GM23338 (cell line): ENCODE measurements at regions not wholly inside any gene's neighbourhood (a gene's known extent, or its start where the extent isn't known, plus 50 kb on each side); places are given as distances from the start of the nearest gene placed in this dataset.

Experiments used
- ATAC-seq: fragments of 200-7000 bp; cut with Tn5 transposase; 3 replicates; pipeline ENCODE4 v1.9.1; 2020
- DNase-seq: peaks from one replicate; pipeline ENCODE4 v3.0.0-alpha.2; 2015; ENCODE audit warnings: low spot score
- H2AFZ ChIP-seq: fragments of 200-600 bp; sonication (generic); 2 replicates; pipeline ENCODE4 v1.8.0; 2016; ENCODE audit warnings: antibody characterized with exemption, mild to moderate bottlenecking, moderate library complexity
- H3F3A ChIP-seq: fragments of 200-600 bp; sonication (generic); replicated peaks from 2 replicates; pipeline ENCODE4 v1.8.0; 2017; ENCODE audit warnings: antibody characterized with exemption, mixed run types, low read depth
- H3K27ac ChIP-seq: fragments of 200-600 bp; sonication (generic); 2 replicates; pipeline ENCODE4 v1.6.1; 2016; ENCODE audit warnings: low read depth
- H3K27me3 ChIP-seq: fragments of 200-600 bp; sonication (generic); 2 replicates; pipeline ENCODE4 v1.8.0; 2016; ENCODE audit warnings: mild to moderate bottlenecking, mixed run types, moderate library complexity; ENCODE audit not compliant: insufficient read depth
- H3K36me3 ChIP-seq: fragments of 200-600 bp; sonication (generic); 2 replicates; pipeline ENCODE4 v1.8.0; 2016; ENCODE audit warnings: mild to moderate bottlenecking; ENCODE audit not compliant: insufficient read depth
- H3K4me1 ChIP-seq: fragments of 200-600 bp; sonication (generic); 2 replicates; pipeline ENCODE4 v1.8.0; 2016; ENCODE audit warnings: mild to moderate bottlenecking, moderate library complexity; ENCODE audit not compliant: insufficient read depth
- H3K4me2 ChIP-seq: fragments of 200-600 bp; sonication (generic); 2 replicates; pipeline ENCODE4 v1.7.1; 2017; ENCODE audit warnings: mixed run types
- H3K4me3 ChIP-seq: fragments of 200-600 bp; sonication (generic); 2 replicates; pipeline ENCODE4 v1.6.1; 2016; ENCODE audit warnings: mixed run types
- H3K79me2 ChIP-seq: fragments of 200-600 bp; sonication (generic); replicated peaks from 2 replicates; pipeline ENCODE4 v1.8.0; 2017; ENCODE audit warnings: mild to moderate bottlenecking; ENCODE audit not compliant: insufficient read depth
- H3K9me2 ChIP-seq: fragments of 200-600 bp; sonication (generic); 2 replicates; pipeline ENCODE4 v1.8.0; 2017; ENCODE audit not compliant: insufficient read depth
- H4K20me1 ChIP-seq: fragments of 200-600 bp; sonication (generic); replicated peaks from 2 replicates; pipeline ENCODE4 v1.8.0; 2017; ENCODE audit warnings: mild to moderate bottlenecking; ENCODE audit not compliant: insufficient read depth
- H3K27ac Mint-ChIP-seq: 2 replicates; pipeline ENCODE4 v1.8.0; 2020; ENCODE audit warnings: inconsistent platforms, mild to moderate bottlenecking, moderate library complexity, mixed read lengths
- H3K27me3 Mint-ChIP-seq: 3 replicates; pipeline ENCODE4 v1.8.0; 2022; ENCODE audit warnings: low read depth, mild to moderate bottlenecking, moderate library complexity, mixed read lengths, inconsistent platforms; ENCODE audit not compliant: insufficient read depth, poor library complexity
- H3K36me3 Mint-ChIP-seq: 3 replicates; pipeline ENCODE4 v1.8.0; 2021; ENCODE audit warnings: low read depth, mild to moderate bottlenecking, inconsistent platforms, moderate library complexity, mixed read lengths
- H3K4me1 Mint-ChIP-seq: 3 replicates; pipeline ENCODE4 v1.8.0; 2020; ENCODE audit warnings: mild to moderate bottlenecking, inconsistent platforms, mixed read lengths
- H3K4me3 Mint-ChIP-seq: 3 replicates; pipeline ENCODE4 v1.8.0; 2021; ENCODE audit warnings: moderate library complexity, mild to moderate bottlenecking, inconsistent platforms, mixed read lengths
- H3K9me3 Mint-ChIP-seq: 3 replicates; pipeline ENCODE4 v1.8.0; 2020; ENCODE audit warnings: moderate library complexity, mild to moderate bottlenecking, inconsistent platforms, mixed read lengths
- CTCF ChIP-seq, 2 experiments: fragments of 200-600 bp in 1 of 2; sonication (generic) in 1 of 2; conservative IDR thresholded peaks; 2 replicates each; pipeline versions ENCODE4 v1.5.1 to v1.6.1; 2016 to 2017; ENCODE audit warnings: antibody characterized with exemption in 2 of 2, low read depth in 2 of 2, mild to moderate bottlenecking in 2 of 2, moderate library complexity in 1 of 2
- EZH2 ChIP-seq: fragments of 200-600 bp; sonication (generic); IDR thresholded peaks from one replicate; pipeline ENCODE4 v1.8.0; 2017; ENCODE audit warnings: antibody characterized with exemption, mild to moderate bottlenecking, low read depth; ENCODE audit not compliant: unreplicated experiment
- EZH2phosphoT487 ChIP-seq: fragments of 200-600 bp; sonication (generic); IDR thresholded peaks from one replicate; pipeline ENCODE4 v1.8.1; 2018; ENCODE audit warnings: antibody characterized with exemption; ENCODE audit not compliant: unreplicated experiment
- JUNB ChIP-seq: IDR thresholded peaks from one replicate; pipeline ENCODE4 v1.6.1; 2016; ENCODE audit warnings: antibody characterized with exemption; ENCODE audit not compliant: unreplicated experiment
- POLR2AphosphoS5 ChIP-seq: IDR thresholded peaks from 2 replicates; pipeline ENCODE4 v1.6.1; 2016; ENCODE audit warnings: antibody characterized with exemption, low read depth
- REST ChIP-seq: IDR thresholded peaks from one replicate; pipeline ENCODE4 v1.6.1; 2018; ENCODE audit warnings: antibody characterized with exemption; ENCODE audit not compliant: unreplicated experiment
- ZNF114 ChIP-seq: fragments of 250-450 bp; sonication (Bioruptor Pico); IDR thresholded peaks from 2 replicates; pipeline ENCODE4 v1.5.0; 2020; ENCODE audit warnings: mild to moderate bottlenecking, moderate library complexity
- ZNF331 ChIP-seq: fragments of 250-450 bp; sonication (Bioruptor Pico); IDR thresholded peaks from 2 replicates; pipeline ENCODE4 v1.5.0; 2020; ENCODE audit warnings: low read depth, mild to moderate bottlenecking, moderate library complexity

GRCh38 chr15:59779110-59779509, 90.0 kb upstream of the BNIP2 start (continued):
- TF ChIP-seq JUNB (no peak), EZH2phosphoT487 (no peak), ZNF331 (no peak), CTCF (conservative IDR thresholded peaks at IDR 0.05; ENCODE audit: low read depth in 2 of 2) (no peak), REST (no peak), EZH2 (no peak), POLR2AphosphoS5 (no peak), ZNF114 (CRISPR knock-in tag) (no peak)

- Histone ChIP-seq H4K20me1 (no peaks in the 10 kb centered on the region), H3K4me3 (no peak overlapping the region), H2AFZ (no peak overlapping the region), H3K4me2 (no peak overlapping the region), H3K9me2 (peaks cover 3% of the 10 kb centered on the region; the same call in 1 of the 2 replicates), H3K27me3 (no peaks in the 10 kb centered on the region), H3K36me3 (no peaks in the 10 kb centered on the region), H3K79me2 (no peaks in the 10 kb centered on the region), H3F3A (no peaks in the 10 kb centered on the region), H3K27ac (no peak overlapping the region), H3K4me1 (peaks cover 14% of the 10 kb centered on the region)
- ATAC-seq (peak; percentile 50; the same call in 2 of the 3 replicates), DNase-seq (no peak)
- peaks cover 2% of the 10 kb centered on the region for H3K27me3 Mint-ChIP-seq
- H3K9me3 Mint-ChIP-seq = no peaks in the 10 kb centered on the region
- H3K27ac Mint-ChIP-seq = no peak overlapping the region
- H3K4me1 Mint-ChIP-seq = peaks cover 12% of the 10 kb centered on the region; the same call in 2 of the 3 replicates
- no peaks in the 10 kb centered on the region for H3K36me3 Mint-ChIP-seq
- TF ChIP-seq CTCF (conservative IDR thresholded peaks at IDR 0.05; ENCODE audit: low read depth in 2 of 2) (peak; percentile 46 to 48), JUNB (no peak)
- no peak overlapping the region for H3K4me3 Mint-ChIP-seq
Measured at GRCh38 chr15:59764775-59765174, 75.7 kb upstream of the BNIP2 start.
